Natural killer cell treated with Interleukin-12 subunit alpha and Interleukin-12 subunit beta and Interleukin-15 and Interleukin-18, amount 100 ng/mL, for 72 hours (primary cell): ENCODE measurements at regions not wholly inside any gene's neighbourhood (a gene's known extent, or its start where the extent isn't known, plus 50 kb on each side); places are given as distances from the start of the nearest gene placed in this dataset.

Experiments used
- ATAC-seq, 2 donors: fragments of 150-1000 bp; cut with Tn5 transposase in 1 of 2; sonication (Bioruptor Pico), chemical (Tn5 transposase) in 1 of 2; 2 replicates each; pipeline ENCODE4 v1.10.0; 2021
- DNase-seq: peaks from one replicate; pipeline ENCODE4 v3.0.0; 2022; ENCODE audit warnings: low spot score
- H3K27ac Mint-ChIP-seq, 2 donors: 1 replicate in 1 of 2; 2 replicates in 1 of 2; pipeline ENCODE4 v1.8.0; 2022; ENCODE audit warnings: mixed read lengths in 2 of 2, mild to moderate bottlenecking in 1 of 2, moderate library complexity in 1 of 2
- H3K27me3 Mint-ChIP-seq, 2 donors: 1 replicate in 1 of 2; 2 replicates in 1 of 2; pipeline ENCODE4 v1.8.0; 2022; ENCODE audit warnings: mixed read lengths in 2 of 2
- H3K36me3 Mint-ChIP-seq: one replicate; pipeline ENCODE4 v1.8.0; 2022; ENCODE audit warnings: mixed read lengths
- H3K4me1 Mint-ChIP-seq, 2 donors: 1 replicate in 1 of 2; 2 replicates in 1 of 2; pipeline ENCODE4 v1.8.0; 2022; ENCODE audit warnings: low read depth in 2 of 2, mixed read lengths in 2 of 2, mild to moderate bottlenecking in 1 of 2
- H3K4me3 Mint-ChIP-seq: one replicate; pipeline ENCODE4 v1.8.0; 2022; ENCODE audit warnings: mixed read lengths
- H3K9me3 Mint-ChIP-seq: 2 replicates; pipeline ENCODE4 v1.8.0; 2022; ENCODE audit warnings: mixed read lengths

GRCh38 chrX:118167361-118167760, 50.8 kb upstream of the KLHL13 start:
- H3K4me3 Mint-ChIP-seq, result no peak overlapping the region
- H3K9me3 Mint-ChIP-seq, result peaks cover 3% of the 10 kb centered on the region
- DNase-seq (no peak), ATAC-seq (no peak)
- no peaks in the 10 kb centered on the region for H3K36me3 Mint-ChIP-seq
- H3K27ac Mint-ChIP-seq, result no peak overlapping the region
- H3K27me3 Mint-ChIP-seq, result peaks cover 0 to 9% of the 10 kb centered on the region in 2 donors
- no peaks in the 10 kb centered on the region for H3K4me1 Mint-ChIP-seq

- Mint-ChIP-seq H3K27me3 (peaks cover 0 to 12% of the 10 kb centered on the region in 2 donors), H3K36me3 (no peaks in the 10 kb centered on the region), H3K4me3 (no peak overlapping the region), H3K4me1 (no peaks in the 10 kb centered on the region), H3K27ac (no peak overlapping the region), H3K9me3 (peaks cover 3% of the 10 kb centered on the region)
- DNase-seq (no peak), ATAC-seq (no peak)
These were observed 54.7 kb upstream of the KLHL13 start for GRCh38 chrX:118171356-118171755.

- DNase-seq, result no peak
- no peak overlapping the region for H3K4me3 Mint-ChIP-seq
- peaks cover 0 to 7% of the 10 kb centered on the region in 2 donors for H3K27me3 Mint-ChIP-seq
- no peaks in the 10 kb centered on the region for H3K9me3 Mint-ChIP-seq
- no peaks in the 10 kb centered on the region for H3K36me3 Mint-ChIP-seq
- no peaks in the 10 kb centered on the region for H3K4me1 Mint-ChIP-seq
- no peak overlapping the region for H3K27ac Mint-ChIP-seq
- ATAC-seq, result no peak
These were observed 58.0 kb upstream of the KLHL13 start for GRCh38 chrX:118174516-118175098.

GRCh38 chrX:118177708-118178107, 61.1 kb upstream of the KLHL13 start:
- no peaks in the 10 kb centered on the region for H3K4me1 Mint-ChIP-seq
- no peak for ATAC-seq
- H3K4me3 Mint-ChIP-seq, result no peak overlapping the region
- no peaks in the 10 kb centered on the region for H3K36me3 Mint-ChIP-seq
- DNase-seq, result no peak
- peaks cover 0 to 3% of the 10 kb centered on the region in 2 donors for H3K27me3 Mint-ChIP-seq
- no peaks in the 10 kb centered on the region for H3K9me3 Mint-ChIP-seq
- H3K27ac Mint-ChIP-seq, result no peak overlapping the region

- no peaks in the 10 kb centered on the region for H3K9me3 Mint-ChIP-seq
- H3K27ac Mint-ChIP-seq, result no peak overlapping the region
These were observed 61.8 kb upstream of the KLHL13 start for GRCh38 chrX:118178450-118178849.

GRCh38 chrX:118179161-118179560, 62.6 kb upstream of the KLHL13 start:
- no peaks in the 10 kb centered on the region for H3K4me1 Mint-ChIP-seq
- no peak for ATAC-seq
- no peak for DNase-seq
- H3K27me3 Mint-ChIP-seq, result peaks cover 0 to 4% of the 10 kb centered on the region in 2 donors
- no peaks in the 10 kb centered on the region for H3K36me3 Mint-ChIP-seq
- H3K9me3 Mint-ChIP-seq, result no peaks in the 10 kb centered on the region
- no peak overlapping the region for H3K4me3 Mint-ChIP-seq
- H3K27ac Mint-ChIP-seq, result no peak overlapping the region

More at GRCh38 chrX:118178450-118178849, 61.8 kb upstream of the KLHL13 start:
- Mint-ChIP-seq H3K27me3 (peaks cover 0 to 4% of the 10 kb centered on the region in 2 donors), H3K36me3 (no peaks in the 10 kb centered on the region), H3K4me1 (no peaks in the 10 kb centered on the region), H3K4me3 (no peak overlapping the region)
- ATAC-seq (no peak), DNase-seq (no peak)

- Mint-ChIP-seq H3K27me3 (peaks cover 0 to 4% of the 10 kb centered on the region in 2 donors), H3K36me3 (no peaks in the 10 kb centered on the region), H3K27ac (no peak overlapping the region), H3K4me1 (no peaks in the 10 kb centered on the region), H3K9me3 (no peaks in the 10 kb centered on the region), H3K4me3 (no peak overlapping the region)
- no peak for ATAC-seq
- DNase-seq, result no peak
These were observed 63.1 kb upstream of the KLHL13 start for GRCh38 chrX:118179718-118180117.

GRCh38 chrX:118181030-118181429, 64.4 kb upstream of the KLHL13 start:
- Mint-ChIP-seq H3K36me3 (no peaks in the 10 kb centered on the region), H3K27ac (no peak overlapping the region), H3K4me3 (no peak overlapping the region), H3K4me1 (no peaks in the 10 kb centered on the region), H3K9me3 (no peaks in the 10 kb centered on the region), H3K27me3 (peaks cover 0 to 4% of the 10 kb centered on the region in 2 donors)
- no peak for ATAC-seq
- no peak for DNase-seq

GRCh38 chrX:118182025-118182424, 65.4 kb upstream of the KLHL13 start:
- DNase-seq (no peak), ATAC-seq (no peak)
- Mint-ChIP-seq H3K9me3 (no peaks in the 10 kb centered on the region), H3K4me1 (no peaks in the 10 kb centered on the region), H3K27ac (no peak overlapping the region), H3K27me3 (peaks cover 0 to 4% of the 10 kb centered on the region in 2 donors), H3K4me3 (no peak overlapping the region), H3K36me3 (no peaks in the 10 kb centered on the region)

GRCh38 chrX:118182681-118183080, 66.1 kb upstream of the KLHL13 start:
- DNase-seq (no peak), ATAC-seq (no peak)
- no peak overlapping the region for H3K27ac Mint-ChIP-seq

GRCh38 chrX:118183606-118184005, 67.0 kb upstream of the KLHL13 start:
- no peak for DNase-seq

More at GRCh38 chrX:118182681-118183080, 66.1 kb upstream of the KLHL13 start:
- no peaks in the 10 kb centered on the region for H3K4me1 Mint-ChIP-seq
- no peaks in the 10 kb centered on the region for H3K9me3 Mint-ChIP-seq
- H3K27me3 Mint-ChIP-seq, result peaks cover 0 to 4% of the 10 kb centered on the region in 2 donors
- no peak overlapping the region for H3K4me3 Mint-ChIP-seq
- H3K36me3 Mint-ChIP-seq, result no peaks in the 10 kb centered on the region

GRCh38 chrX:118187100-118187499, 70.5 kb upstream of the KLHL13 start:
- DNase-seq, result no peak
- Mint-ChIP-seq H3K27me3 (peaks cover 0 to 11% of the 10 kb centered on the region in 2 donors), H3K27ac (no peak overlapping the region), H3K4me3 (no peak overlapping the region), H3K9me3 (no peaks in the 10 kb centered on the region), H3K4me1 (no peaks in the 10 kb centered on the region), H3K36me3 (no peaks in the 10 kb centered on the region)
- no peak for ATAC-seq

More at GRCh38 chrX:118183606-118184005, 67.0 kb upstream of the KLHL13 start:
- Mint-ChIP-seq H3K36me3 (no peaks in the 10 kb centered on the region), H3K27me3 (peaks cover 0 to 6% of the 10 kb centered on the region in 2 donors), H3K4me3 (no peak overlapping the region), H3K4me1 (no peaks in the 10 kb centered on the region), H3K9me3 (no peaks in the 10 kb centered on the region), H3K27ac (no peak overlapping the region)
- no peak for ATAC-seq

GRCh38 chrX:118189000-118189399, 72.4 kb upstream of the KLHL13 start:
- Mint-ChIP-seq H3K9me3 (no peaks in the 10 kb centered on the region), H3K4me1 (no peaks in the 10 kb centered on the region), H3K27me3 (peaks cover 0 to 9% of the 10 kb centered on the region in 2 donors), H3K36me3 (no peaks in the 10 kb centered on the region), H3K27ac (no peak overlapping the region), H3K4me3 (no peak overlapping the region)
- DNase-seq (no peak), ATAC-seq (no peak)

- H3K27me3 Mint-ChIP-seq, result peaks cover 0 to 11% of the 10 kb centered on the region in 2 donors
- no peak for ATAC-seq
- no peak overlapping the region for H3K4me3 Mint-ChIP-seq
- H3K4me1 Mint-ChIP-seq, result no peaks in the 10 kb centered on the region
- no peak overlapping the region for H3K27ac Mint-ChIP-seq
- H3K36me3 Mint-ChIP-seq, result no peaks in the 10 kb centered on the region
- DNase-seq, result no peak
- no peaks in the 10 kb centered on the region for H3K9me3 Mint-ChIP-seq
These were observed 73.0 kb upstream of the KLHL13 start for GRCh38 chrX:118189628-118190027.

GRCh38 chrX:118197730-118198129, 81.1 kb upstream of the KLHL13 start:
- no peak for DNase-seq
- Mint-ChIP-seq H3K4me1 (no peaks in the 10 kb centered on the region), H3K27me3 (peaks cover 9 to 10% of the 10 kb centered on the region in 2 donors), H3K9me3 (no peaks in the 10 kb centered on the region), H3K4me3 (no peak overlapping the region), H3K27ac (no peak overlapping the region), H3K36me3 (no peaks in the 10 kb centered on the region)
- ATAC-seq, result no peak
